ENCODE measurements at regions not wholly inside any gene's neighbourhood (a gene's known extent, or its start where the extent isn't known, plus 50 kb on each side); places are given as distances from the start of the nearest gene placed in this dataset.
"Not testable (repeated sequence)": the region's sequence is repeated elsewhere in the genome, so short reads cannot be mapped to it uniquely, and the experiment has no call there.

- DNase-seq (ENCODE audit: low read depth): no peak
These were observed 262.5 kb upstream of the ATP10A start for GRCh38 chr15:26125664-26126063.

- DNase-seq (ENCODE audit: low read depth): no peak
These were observed 256.2 kb upstream of the ATP10A start for GRCh38 chr15:26119322-26119721.

- DNase-seq (ENCODE audit: low read depth): peak; percentile 21
These were observed 252.3 kb upstream of the ATP10A start for GRCh38 chr15:26115229-26115943.

- DNase-seq (ENCODE audit: low read depth): not testable (repeated sequence)
These were observed 251.0 kb upstream of the ATP10A start for GRCh38 chr15:26114128-26114527.

GRCh38 chr15:26113296-26113695 is 250.2 kb upstream of the ATP10A start:
- DNase-seq (ENCODE audit: low read depth): no peak

GRCh38 chr15:26109203-26109602 is 246.1 kb upstream of the ATP10A start:
- no peak for DNase-seq (ENCODE audit: low read depth)

- DNase-seq (ENCODE audit: low read depth): no peak
These were observed 243.4 kb upstream of the ATP10A start for GRCh38 chr15:26106556-26106955.

GRCh38 chr15:26103002-26103404 is 239.9 kb upstream of the ATP10A start:
- no peak for DNase-seq (ENCODE audit: low read depth)

GRCh38 chr15:26102365-26102764 is 239.2 kb upstream of the ATP10A start:
- no peak for DNase-seq (ENCODE audit: low read depth)

GRCh38 chr15:26101443-26101842 is 238.3 kb upstream of the ATP10A start:
- DNase-seq (ENCODE audit: low read depth): no peak

GRCh38 chr15:26098801-26099200 is 235.7 kb upstream of the ATP10A start:
- DNase-seq (ENCODE audit: low read depth): no peak

- no peak for DNase-seq (ENCODE audit: low read depth)
These were observed 234.1 kb upstream of the ATP10A start for GRCh38 chr15:26097216-26097615.

GRCh38 chr15:26096581-26096980 is 233.5 kb upstream of the ATP10A start:
- DNase-seq (ENCODE audit: low read depth): no peak

- no peak for DNase-seq (ENCODE audit: low read depth)
These were observed 232.7 kb upstream of the ATP10A start for GRCh38 chr15:26095710-26096330.

GRCh38 chr15:26091184-26091583 is 228.1 kb upstream of the ATP10A start:
- DNase-seq (ENCODE audit: low read depth): no peak

- no peak for DNase-seq (ENCODE audit: low read depth)
These were observed 224.8 kb upstream of the ATP10A start for GRCh38 chr15:26087881-26088280.

GRCh38 chr15:26087395-26087794 is 224.3 kb upstream of the ATP10A start:
- DNase-seq (ENCODE audit: low read depth): peak; percentile 51

GRCh38 chr15:26084771-26085170 is 221.6 kb upstream of the ATP10A start:
- no peak for DNase-seq (ENCODE audit: low read depth)

- no peak for DNase-seq (ENCODE audit: low read depth)
These were observed 220.8 kb upstream of the ATP10A start for GRCh38 chr15:26083896-26084295.

- DNase-seq (ENCODE audit: low read depth): no peak
These were observed 220.3 kb upstream of the ATP10A start for GRCh38 chr15:26083457-26083856.

GRCh38 chr15:26082221-26083109 is 219.3 kb upstream of the ATP10A start:
- DNase-seq (ENCODE audit: low read depth): peak; percentile 66

- no peak for DNase-seq (ENCODE audit: low read depth)
These were observed 218.7 kb upstream of the ATP10A start for GRCh38 chr15:26081758-26082220.

GRCh38 chr15:26075770-26076169 is 212.6 kb upstream of the ATP10A start:
- no peak for DNase-seq (ENCODE audit: low read depth)
